Endothelial cell of umbilical vein (primary cell): ENCODE measurements at regions not wholly inside any gene's neighbourhood (a gene's known extent, or its start where the extent isn't known, plus 50 kb on each side); places are given as distances from the start of the nearest gene placed in this dataset.

Experiments used
- BruUV-seq: library from RNA; stranded (reverse); fragments of 400-500 nt; replicated peaks from 2 replicates; lab custom pipeline; 2021; lab: Mats Ljungman, UMichigan
- CTCF ChIA-PET: fragments of 300-600, 350-600 bp; sonication (Branson Sonifier 250); formaldehyde crosslinking; loops from one replicate; lab custom pipeline; 2021; ENCODE audit warnings: antibody characterized with exemption, inconsistent platforms; lab: Charles Lee
- POLR2A ChIA-PET: fragments of 300-600, 350-600 bp; sonication (Branson Sonifier 250); formaldehyde crosslinking; loops from one replicate; lab custom pipeline; 2021; ENCODE audit warnings: antibody characterized with exemption, inconsistent platforms; lab: Charles Lee
- DNase-seq: peaks from one replicate; pipeline ENCODE4 v3.0.0-alpha.2; 2011; ENCODE audit warnings: low read depth, low spot score
- FAIRE-seq: peaks from 2 replicates; lab custom pipeline; 2011; peaks lifted over from hg19 to GRCh38; lab: Jason Lieb, UNC
- H2AFZ ChIP-seq: 2 replicates; pipeline ENCODE4 v1.6.0; 2012; ENCODE audit warnings: low read depth, low read length, control low read depth, inconsistent platforms
- H3K27ac ChIP-seq: 2 replicates; pipeline ENCODE4 v1.5.1; 2011; ENCODE audit warnings: low read depth, mild to moderate bottlenecking, control low read depth, low read length, moderate library complexity; ENCODE audit not compliant: insufficient read depth
- H3K27me3 ChIP-seq, 2 experiments: 2 replicates each; pipeline versions ENCODE4 v1.6.0 to v1.6.1; 2011; ENCODE audit warnings: low read length in 2 of 2, mixed read lengths in 1 of 2; ENCODE audit not compliant: control insufficient read depth in 2 of 2, insufficient read depth in 2 of 2
- H3K36me3 ChIP-seq, 2 experiments: 2 replicates in 1 of 2; 3 replicates in 1 of 2; pipeline ENCODE4 v1.5.1; 2011; ENCODE audit warnings: low read length in 2 of 2, mild to moderate bottlenecking in 1 of 2, moderate library complexity in 1 of 2; ENCODE audit not compliant: control insufficient read depth in 2 of 2, insufficient read depth in 2 of 2; ENCODE audit errors: extremely low read depth in 1 of 2
- H3K4me1 ChIP-seq: 3 replicates; pipeline ENCODE4 v1.5.1; 2011; ENCODE audit warnings: mild to moderate bottlenecking, low read length; ENCODE audit not compliant: control insufficient read depth, insufficient read depth; ENCODE audit errors: extremely low read depth
- H3K4me2 ChIP-seq: 2 replicates; pipeline ENCODE4 v1.6.1; 2011; ENCODE audit warnings: low read length, control low read depth, mixed read lengths; ENCODE audit not compliant: insufficient read depth
- H3K4me3 ChIP-seq, 3 experiments: fragments of 200-600 bp in 1 of 3; sonication (generic), shearing (Covaris generic) in 1 of 3; replicated peaks in 1 of 3; 2 replicates each; pipeline ENCODE4 v1.5.1; 2011 to 2016; ENCODE audit warnings: control low read depth in 3 of 3, low read length in 3 of 3, mild to moderate bottlenecking in 2 of 3, inconsistent platforms in 1 of 3, low read depth in 1 of 3, moderate library complexity in 1 of 3; ENCODE audit not compliant: insufficient read depth in 1 of 3
- H3K79me2 ChIP-seq: 2 replicates; pipeline ENCODE4 v1.6.0; 2012; ENCODE audit warnings: low read length, inconsistent platforms; ENCODE audit not compliant: control insufficient read depth, insufficient read depth
- H3K9ac ChIP-seq: replicated peaks from 2 replicates; pipeline ENCODE3; 2011; ENCODE audit warnings: low read length, control low read depth; ENCODE audit not compliant: insufficient read depth; ENCODE audit errors: extremely low read depth
- H3K9me1 ChIP-seq: replicated peaks from 3 replicates; pipeline ENCODE4 v1.6.0; 2011; ENCODE audit warnings: mild to moderate bottlenecking, low read length; ENCODE audit not compliant: control insufficient read depth, insufficient read depth; ENCODE audit errors: extremely low read depth
- H3K9me3 ChIP-seq: replicated peaks from 2 replicates; pipeline ENCODE4 v1.5.1; 2012; ENCODE audit warnings: low read length, inconsistent platforms; ENCODE audit not compliant: control insufficient read depth, insufficient read depth
- H4K20me1 ChIP-seq: replicated peaks from 2 replicates; pipeline ENCODE3; 2011; ENCODE audit warnings: mild to moderate bottlenecking, low read length; ENCODE audit not compliant: control insufficient read depth, insufficient read depth; ENCODE audit errors: extremely low read depth
- CTCF ChIP-seq, 2 donors: IDR thresholded peaks; 1 replicate in 1 of 2; 2 replicates in 1 of 2; pipeline ENCODE4 v1.5.1; 2011; ENCODE audit warnings: low read length in 2 of 2, mild to moderate bottlenecking in 2 of 2, moderate library complexity in 2 of 2, control low read depth in 1 of 2, inconsistent platforms in 1 of 2, low read depth in 1 of 2; ENCODE audit not compliant: insufficient read depth in 1 of 2; ENCODE audit errors: extremely low read depth in 1 of 2
- EZH2 ChIP-seq: IDR thresholded peaks from 2 replicates; pipeline ENCODE4 v1.6.1; 2012; ENCODE audit warnings: borderline replicate concordance, low read depth, mild to moderate bottlenecking, moderate library complexity, low read length, inconsistent platforms; ENCODE audit not compliant: severe bottlenecking
- FOS ChIP-seq: IDR thresholded peaks from 2 replicates; pipeline ENCODE4 v1.6.1; 2011; ENCODE audit warnings: mild to moderate bottlenecking, low read length, moderate library complexity, borderline replicate concordance; ENCODE audit not compliant: insufficient read depth
- GATA2 ChIP-seq: IDR thresholded peaks from 2 replicates; pipeline ENCODE4 v1.7.0; 2011; ENCODE audit warnings: low read depth, mild to moderate bottlenecking, moderate library complexity, mixed read lengths, low read length; ENCODE audit not compliant: insufficient read length, insufficient read depth
- MYC ChIP-seq: IDR thresholded peaks from one replicate; pipeline ENCODE4 v1.6.1; 2011; ENCODE audit warnings: mild to moderate bottlenecking, low read depth, low read length
- POLR2A ChIP-seq: IDR thresholded peaks from 2 replicates; pipeline ENCODE4 v1.6.1; 2012; ENCODE audit warnings: low read depth, mild to moderate bottlenecking, control low read depth, low read length
- POLR2AphosphoS5 ChIP-seq: IDR thresholded peaks from 2 replicates; pipeline ENCODE4 v1.6.1; 2012; ENCODE audit warnings: low read depth, mild to moderate bottlenecking, control low read depth, low read length, moderate library complexity; ENCODE audit not compliant: insufficient read depth
- dilution Hi-C: fragments of 300-500 bp; cut with MboI; formaldehyde crosslinking; loops from one replicate; pipeline ENCODE4 v1.15.0; 2019; ENCODE audit warnings: low sequenced_read_pairs; ENCODE audit not compliant: extremely low pct_ligation_motif_present
- intact Hi-C: fragments of 100-400 bp; cut with micrococcal nuclease; formaldehyde crosslinking; loops from one replicate; pipeline ENCODE4 v1.10.0; 2022

GRCh38 chr13:60334310-60334709 is 62.7 kb upstream of the TDRD3 start:
- no peak overlapping the region for H3K27ac ChIP-seq
- no peaks in the 10 kb centered on the region for H4K20me1 ChIP-seq
- TF ChIP-seq FOS (no peak), CTCF (IDR thresholded peaks at IDR 0.05; ENCODE audit: extremely low read depth in 1 of 2, insufficient read depth in 1 of 2, low read depth in 1 of 2, low read length in 2 of 2) (no peak), GATA2 (no peak), POLR2A (no peak)
- DNase-seq (peak; percentile 18), FAIRE-seq (peak; percentile 46)
- H3K27me3 ChIP-seq, result peaks cover 6 to 12% of the 10 kb centered on the region in 2 experiments
- H3K4me1 ChIP-seq, result peaks cover 7% of the 10 kb centered on the region
- ChIA-PET POLR2A (no interaction called here), CTCF (interaction anchor here (1.0 to 3.3 kb wide), 5 partner anchors 9 to 653 kb away, joined by 4 to 33 read pairs (median 12); no protein-coding TSS in a partner anchor)
- H3K36me3 ChIP-seq, result no peaks in the 10 kb centered on the region
- dilution Hi-C loops, result no loop called here
- H3K79me2 ChIP-seq, result no peaks in the 10 kb centered on the region
- no peak overlapping the region for H2AFZ ChIP-seq
- no peak overlapping the region for H3K4me3 ChIP-seq
- BruUV-seq, result no TSS peak
- no peaks in the 10 kb centered on the region for H3K9me3 ChIP-seq
- no peak overlapping the region for H3K9ac ChIP-seq
- no peaks in the 10 kb centered on the region for H3K9me1 ChIP-seq
- peak overlapping the region; percentile 43 for H3K4me2 ChIP-seq
- intact Hi-C loops, result loop anchor here (2.0 to 10.0 kb wide), 4 partner anchors 96 to 654 kb away; no protein-coding TSS in a partner anchor

- intact Hi-C loops (loop anchor here (2.0 to 10.0 kb wide), 4 partner anchors 95 to 655 kb away; no protein-coding TSS in a partner anchor), dilution Hi-C loops (no loop called here)
- Histone ChIP-seq H3K36me3 (no peaks in the 10 kb centered on the region), H3K27ac (no peak overlapping the region), H3K9ac (no peak overlapping the region), H3K4me1 (peaks cover 7% of the 10 kb centered on the region), H3K9me3 (no peaks in the 10 kb centered on the region), H3K27me3 (peaks cover 9 to 17% of the 10 kb centered on the region in 2 experiments), H3K79me2 (no peaks in the 10 kb centered on the region), H3K4me3 (no peak overlapping the region), H4K20me1 (no peaks in the 10 kb centered on the region), H2AFZ (no peak overlapping the region), H3K9me1 (no peaks in the 10 kb centered on the region), H3K4me2 (no peak overlapping the region)
- peak; percentile 37 for DNase-seq
- ChIA-PET CTCF (interaction anchor here (0.6 to 3.3 kb wide), 20 partner anchors 8 to 657 kb away, joined by 3 to 33 read pairs (median 3); no protein-coding TSS in a partner anchor), POLR2A (no interaction called here)
- FAIRE-seq, result no peak
- no TSS peak for BruUV-seq
- TF ChIP-seq FOS, result no peak
- TF ChIP-seq EZH2, result no peak
- TF ChIP-seq MYC, result no peak
- peak in 1 of 2 donors; percentile 27 for TF ChIP-seq CTCF (IDR thresholded peaks at IDR 0.05; ENCODE audit: extremely low read depth in 1 of 2, insufficient read depth in 1 of 2, low read depth in 1 of 2, low read length in 2 of 2)
- TF ChIP-seq POLR2AphosphoS5, result no peak
- TF ChIP-seq POLR2A, result no peak
These were observed 61.5 kb upstream of the TDRD3 start for GRCh38 chr13:60335531-60335930.
